ENCODE measurements at regions not wholly inside any gene's neighbourhood (a gene's known extent, or its start where the extent isn't known, plus 50 kb on each side); places are given as distances from the start of the nearest gene placed in this dataset.
"Not testable (repeated sequence)": the region's sequence is repeated elsewhere in the genome, so short reads cannot be mapped to it uniquely, and the experiment has no call there.

DNA sequence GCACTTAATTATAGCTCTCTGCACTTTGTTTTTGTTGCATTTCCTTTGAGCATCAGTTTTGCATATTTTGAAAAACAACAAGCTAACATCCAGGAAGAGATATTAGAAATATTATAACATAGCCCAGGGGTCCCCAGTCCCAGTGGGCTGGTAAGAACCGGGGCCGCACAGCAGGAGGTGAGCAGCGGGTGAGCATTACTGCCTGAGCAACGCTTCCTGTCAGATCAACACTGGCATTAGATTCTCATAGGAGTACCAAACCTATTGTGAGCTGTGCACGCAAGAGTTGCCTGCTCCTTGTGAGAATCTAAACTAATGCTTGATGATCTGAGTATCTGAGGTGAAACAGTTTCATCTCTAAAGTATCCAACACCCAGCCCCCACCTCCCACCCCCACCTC, 675.9 kb upstream of the ZNF608 start:
- no peak for DNase-seq (ENCODE audit: low read depth in 4 of 4, low spot score in 3 of 4)

DNA sequence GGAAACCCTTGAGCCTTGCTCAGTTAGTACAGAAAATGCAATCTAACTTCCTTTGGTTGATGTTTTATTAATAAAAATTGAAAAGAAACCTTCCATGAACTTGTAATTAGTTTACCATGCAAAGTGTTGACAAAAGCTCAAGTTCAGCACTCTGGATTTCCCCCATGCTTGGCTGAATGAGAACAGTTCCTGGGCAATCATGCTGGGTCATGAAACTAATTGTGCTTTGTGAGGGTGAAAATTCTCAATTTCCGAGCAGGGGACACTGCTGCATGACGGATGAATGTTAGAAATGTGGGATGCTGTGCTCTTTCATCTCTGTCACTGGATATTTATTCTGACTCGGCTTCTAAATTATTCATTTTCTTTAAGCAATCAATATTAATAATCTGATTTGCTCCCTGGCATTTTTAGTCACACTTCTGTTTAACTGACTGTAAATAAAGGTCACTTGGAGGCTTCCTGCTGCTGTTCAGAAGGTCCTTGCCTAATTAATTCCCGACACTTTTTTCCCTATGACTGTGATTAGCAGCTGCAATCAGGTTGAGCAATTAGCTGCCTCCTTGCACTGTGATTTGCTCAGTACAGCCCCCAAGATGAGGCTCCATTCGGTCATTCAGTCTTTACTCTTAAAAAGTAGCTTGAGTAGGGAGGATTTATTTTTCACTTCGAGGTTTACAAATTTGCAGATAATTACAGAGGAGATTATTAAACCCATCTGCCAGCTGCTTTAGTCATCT, 678.1 kb upstream of the ZNF608 start:
- peak; percentile 16 to 47 (median 30) for DNase-seq (ENCODE audit: low read depth in 4 of 4, low spot score in 3 of 4)

DNA sequence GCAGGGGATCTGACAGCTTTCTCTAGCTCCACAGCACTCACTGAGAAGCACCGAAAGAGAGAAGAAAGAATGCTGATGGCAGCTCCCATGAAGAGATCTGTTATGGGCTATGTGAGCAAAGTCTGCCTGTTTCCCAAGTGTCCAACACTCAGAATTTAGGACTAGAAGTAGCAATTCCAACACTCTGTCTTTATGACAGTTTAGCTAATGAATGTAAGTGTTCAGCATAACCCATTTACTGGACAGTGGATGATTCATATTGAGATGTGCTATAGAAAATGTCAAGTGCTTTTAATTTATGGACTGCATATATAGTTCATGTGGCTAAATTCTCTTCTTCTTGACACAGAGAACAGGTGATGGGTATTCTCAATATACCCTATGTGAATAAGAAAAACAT, 683.1 kb upstream of the ZNF608 start:
- DNase-seq (ENCODE audit: low read depth in 4 of 4, low spot score in 3 of 4), result no peak

DNA sequence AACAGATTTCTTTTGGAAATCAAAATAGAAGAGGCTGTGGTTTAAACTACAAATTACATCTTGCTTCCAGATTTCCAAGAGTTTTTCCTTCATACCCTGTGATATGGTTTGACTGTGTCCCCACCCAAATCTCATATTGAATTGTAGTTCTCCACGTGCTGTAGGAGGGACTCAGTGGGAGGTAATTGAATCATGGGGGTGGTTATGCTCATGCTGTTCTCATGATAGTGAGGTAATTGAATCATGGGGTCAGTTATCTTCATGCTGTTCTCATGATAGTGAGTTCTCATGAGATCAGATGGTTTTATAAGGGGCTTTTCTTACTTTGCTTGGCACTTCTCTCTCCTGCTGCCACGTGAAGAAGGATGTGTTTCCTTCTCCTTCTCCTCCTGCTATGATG, 687.0 kb upstream of the ZNF608 start:
- no peak for DNase-seq (ENCODE audit: low read depth in 4 of 4, low spot score in 3 of 4)

DNA sequence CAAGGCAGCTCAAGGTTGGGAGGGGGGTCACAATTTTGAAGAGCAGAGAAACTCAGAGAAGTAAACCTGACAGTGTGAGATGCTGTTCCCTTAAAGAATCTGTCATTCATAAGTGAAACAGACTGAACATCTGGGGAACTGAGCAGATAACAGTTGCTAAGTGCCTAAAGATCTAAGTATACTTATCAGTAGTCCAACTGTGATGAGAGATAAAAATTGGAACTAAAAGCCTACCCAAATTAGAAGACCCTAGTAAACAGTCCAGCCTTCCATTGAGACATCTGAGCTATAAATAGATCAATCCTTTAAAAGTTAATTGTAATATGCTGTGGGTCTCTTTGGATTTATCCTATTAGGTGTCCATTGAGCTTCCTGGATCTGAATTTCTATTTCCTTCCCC, 692.8 kb upstream of the ZNF608 start:
- DNase-seq (ENCODE audit: low read depth in 4 of 4, low spot score in 3 of 4), result no peak

DNA sequence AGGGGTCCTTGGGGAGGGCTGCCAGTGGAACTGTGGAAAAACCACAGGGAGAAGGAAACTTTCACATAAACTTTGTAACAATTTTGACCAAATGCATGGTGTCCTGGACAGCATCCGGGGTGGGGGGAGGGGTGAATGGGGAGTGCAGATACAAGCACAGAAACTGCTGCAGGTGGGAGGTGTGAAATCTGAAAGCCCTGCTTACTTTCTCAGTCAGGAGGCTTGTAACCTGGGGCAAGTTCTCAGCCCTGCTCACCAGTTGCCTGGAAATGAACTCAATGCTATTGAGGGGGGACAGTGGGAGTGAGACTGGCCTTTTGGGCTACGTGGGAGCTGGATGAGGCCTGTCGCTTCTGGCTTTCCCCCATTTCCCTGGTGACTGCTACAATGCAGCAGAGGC, 694.5 kb upstream of the ZNF608 start:
- DNase-seq (ENCODE audit: low read depth in 4 of 4, low spot score in 3 of 4), result no peak

DNA sequence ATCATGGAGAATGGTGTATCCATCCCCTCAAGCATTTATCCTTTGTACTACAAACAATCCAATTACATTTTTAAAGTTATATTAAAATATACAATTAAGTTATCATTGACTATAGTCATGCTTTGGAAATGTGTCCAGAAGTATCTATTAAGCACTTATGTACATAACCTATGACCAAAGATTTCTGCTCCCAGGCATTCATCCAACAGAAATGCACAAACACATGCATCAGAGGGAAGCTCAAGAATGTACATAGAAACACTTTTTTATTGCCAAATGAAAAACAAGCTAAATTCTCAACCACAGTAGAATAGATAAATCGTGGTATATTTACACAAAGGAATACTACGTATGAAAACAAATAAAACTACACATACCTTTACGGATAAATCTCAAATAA, 700.5 kb upstream of the ZNF608 start:
- no peak for DNase-seq (ENCODE audit: low read depth in 4 of 4, low spot score in 3 of 4)

DNA sequence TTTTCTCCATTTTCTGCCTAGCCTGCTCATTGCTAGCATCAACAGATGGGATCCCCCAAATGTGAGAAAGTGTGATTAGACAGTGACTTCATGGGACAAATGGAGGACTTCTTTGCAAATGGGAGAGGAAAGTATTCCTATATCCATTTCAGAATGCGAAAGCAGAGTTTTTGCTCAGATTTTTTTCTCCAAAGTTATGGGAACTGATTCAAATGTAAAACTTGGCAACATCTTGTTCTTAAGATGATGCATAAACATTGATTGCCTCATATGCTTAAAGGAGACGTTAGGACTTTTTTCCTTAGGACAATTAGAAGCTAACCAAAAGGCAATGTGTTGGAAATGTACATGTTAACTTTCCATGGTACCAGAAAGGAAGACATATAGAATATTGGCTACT, 704.3 kb upstream of the ZNF608 start:
- DNase-seq (ENCODE audit: low read depth in 4 of 4, low spot score in 3 of 4), result no peak

DNA sequence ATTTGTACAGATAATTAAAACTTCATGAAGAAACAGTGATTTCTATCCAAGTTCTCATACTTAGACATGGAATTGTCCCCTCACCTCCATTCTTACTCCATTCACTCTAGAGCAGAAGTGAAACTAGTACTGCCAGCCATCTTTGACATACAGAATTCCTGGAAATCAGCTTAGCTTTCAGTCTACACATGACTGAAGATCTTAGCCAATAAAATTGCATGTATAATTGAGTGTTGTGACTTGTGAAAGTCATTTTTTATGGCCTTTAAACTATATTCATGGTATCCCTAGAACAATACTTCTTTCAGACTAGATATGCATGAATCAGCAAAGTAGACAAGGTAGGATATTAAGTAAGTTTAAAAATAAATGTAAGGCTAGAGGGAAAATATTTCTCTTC, 705.2 kb upstream of the ZNF608 start:
- DNase-seq (ENCODE audit: low read depth in 4 of 4, low spot score in 3 of 4), result no peak

DNA sequence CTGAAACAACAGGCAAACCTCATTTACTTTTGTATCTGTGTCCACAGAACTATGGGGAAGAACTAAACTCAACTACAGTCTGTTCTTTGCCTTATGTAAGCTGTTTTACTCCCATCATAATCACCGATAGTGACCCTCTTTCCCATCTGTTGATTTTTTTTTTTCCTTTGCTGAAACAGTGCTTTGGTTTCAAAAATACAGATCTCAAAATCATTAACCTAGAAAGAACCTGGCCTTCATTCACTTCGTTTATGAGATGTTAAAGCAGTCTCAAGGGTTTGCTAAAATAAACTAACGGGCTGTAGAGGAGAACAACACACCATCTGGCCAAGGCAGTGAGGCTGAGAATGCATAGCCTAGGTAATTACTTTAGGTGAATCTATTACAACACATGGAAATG, 706.6 kb upstream of the ZNF608 start:
- DNase-seq (ENCODE audit: low read depth in 4 of 4, low spot score in 3 of 4), result no peak

DNA sequence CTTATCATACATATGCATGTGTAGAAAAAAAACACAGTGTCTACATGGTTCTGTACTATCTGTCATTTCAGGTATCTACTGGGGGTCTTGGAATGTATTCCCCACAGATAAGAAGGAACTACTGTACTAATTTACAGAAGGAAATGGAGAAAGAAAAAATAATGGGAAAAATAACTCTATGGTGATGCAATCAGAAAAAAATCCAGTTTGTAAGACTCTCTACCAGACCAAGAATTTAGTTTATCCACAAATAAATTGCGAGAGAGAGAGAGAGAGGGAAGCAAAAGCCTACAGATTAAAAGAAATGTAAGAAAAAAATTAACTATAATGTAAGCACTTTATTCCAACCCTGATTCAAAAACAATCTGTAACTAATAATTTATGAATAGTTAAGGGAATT, 708.6 kb upstream of the ZNF608 start:
- no peak for DNase-seq (ENCODE audit: low read depth in 4 of 4, low spot score in 3 of 4)

DNA sequence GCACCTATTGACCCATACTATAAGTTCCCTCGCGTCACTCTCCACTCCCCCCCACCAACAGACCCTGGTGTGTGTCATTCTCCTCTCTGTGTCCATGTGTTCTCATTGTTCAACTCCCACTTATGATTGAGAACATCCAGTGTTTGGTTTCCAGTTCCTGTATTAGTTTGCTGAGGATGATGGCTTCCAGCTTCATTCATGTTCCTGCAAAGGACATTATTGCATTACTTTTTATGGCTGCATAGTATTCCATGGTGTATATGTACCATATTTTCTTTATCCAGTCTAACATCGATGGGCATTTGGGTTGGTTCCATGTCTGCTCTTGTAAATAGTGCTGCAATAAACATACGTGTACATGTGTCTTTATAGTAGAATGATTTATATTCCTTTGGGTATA, 709.6 kb upstream of the ZNF608 start:
- not testable (repeated sequence) for DNase-seq (ENCODE audit: low read depth in 4 of 4, low spot score in 3 of 4)

DNA sequence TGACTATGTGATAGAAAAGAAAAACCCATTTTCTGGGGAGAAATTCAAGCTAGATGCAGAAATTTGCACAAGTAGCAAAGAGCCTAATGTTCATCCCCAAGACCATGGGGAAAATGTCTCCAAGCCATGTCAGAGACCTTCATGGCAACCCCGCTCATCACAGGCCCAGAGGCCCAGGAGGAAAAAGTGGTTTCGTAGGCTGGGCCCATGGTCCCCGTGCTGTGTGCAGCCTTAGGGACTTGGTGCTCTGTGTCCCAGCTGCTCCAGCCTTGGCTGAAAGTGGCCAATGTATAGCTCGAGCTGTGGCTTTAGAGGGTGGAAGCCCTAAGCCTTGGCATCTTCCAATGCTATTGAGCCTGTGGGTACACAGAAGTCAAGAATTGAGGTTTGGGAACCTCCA, 711.2 kb upstream of the ZNF608 start:
- DNase-seq (ENCODE audit: low read depth in 4 of 4, low spot score in 3 of 4), result no peak

DNA sequence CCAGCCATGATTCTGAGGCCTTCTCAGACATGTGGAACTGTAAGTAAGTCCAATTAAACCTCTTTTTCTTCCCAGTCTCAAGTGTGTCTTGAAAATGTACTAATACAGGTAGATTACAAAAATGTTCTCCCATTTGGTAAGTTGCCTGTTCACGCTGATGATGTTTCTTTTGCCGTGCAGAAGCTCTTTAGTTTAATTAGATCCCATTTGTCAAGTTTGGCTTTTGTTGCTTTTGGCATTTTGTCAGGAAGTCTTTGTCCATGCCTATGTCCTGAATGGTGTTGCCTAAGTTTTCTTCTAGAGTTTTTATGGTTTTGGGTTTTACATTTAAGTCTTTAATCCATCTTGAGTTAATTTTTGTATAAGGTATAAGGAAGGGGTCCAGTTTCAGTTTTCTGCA, 712.5 kb upstream of the ZNF608 start:
- not testable (repeated sequence) for DNase-seq (ENCODE audit: low read depth in 4 of 4, low spot score in 3 of 4)

DNA sequence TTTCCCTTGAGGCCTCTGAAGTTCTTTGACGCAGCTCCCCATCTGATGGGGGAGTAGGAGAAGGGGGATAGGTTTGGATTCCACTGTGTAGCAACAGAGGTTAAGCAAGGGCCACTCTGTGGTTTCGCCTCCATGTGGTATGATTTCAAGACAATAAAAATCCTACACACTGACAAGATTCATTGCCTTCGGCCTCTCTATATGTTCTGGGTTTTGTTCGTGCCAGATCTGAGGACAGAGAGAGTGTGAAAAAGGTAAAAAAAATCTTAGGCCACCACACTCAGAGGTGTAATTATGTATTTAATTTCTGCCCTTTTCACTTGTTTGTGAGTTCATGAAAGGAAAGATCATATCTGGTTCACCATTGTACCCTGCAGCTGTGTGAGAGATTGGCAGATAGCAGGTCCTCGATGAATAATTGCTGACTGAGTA, 715.2 kb upstream of the ZNF608 start:
- no peak for DNase-seq (ENCODE audit: low read depth in 4 of 4, low spot score in 3 of 4)

DNA sequence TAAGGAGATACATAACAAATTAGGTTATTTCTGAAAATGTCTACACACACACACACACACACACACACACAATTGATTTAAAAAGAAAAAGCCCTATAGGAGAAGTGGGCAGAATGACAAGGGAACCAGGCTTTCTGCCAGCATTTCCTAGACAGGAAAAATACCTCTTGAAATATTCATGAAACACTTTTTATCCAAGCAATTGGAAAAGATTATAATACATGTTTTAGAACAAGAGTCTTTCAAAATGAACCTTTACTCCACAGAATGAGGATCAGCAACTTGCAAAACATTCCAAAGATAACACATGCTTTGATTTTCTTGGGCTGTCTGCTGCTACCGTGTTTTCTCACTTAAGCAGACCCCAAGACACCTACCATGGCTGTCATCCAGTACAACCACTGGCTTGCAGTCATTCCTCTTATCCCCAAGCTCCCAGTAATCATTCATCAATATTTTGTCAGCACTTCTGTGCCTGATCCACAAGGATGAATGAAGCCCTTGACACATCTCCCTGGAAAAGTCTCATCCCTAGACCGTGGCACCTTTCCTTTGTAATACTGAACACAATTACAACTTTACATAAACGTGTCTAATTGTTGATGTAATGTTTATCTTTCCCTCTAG, 717.1 kb upstream of the ZNF608 start:
- no peak for DNase-seq (ENCODE audit: low read depth in 4 of 4, low spot score in 3 of 4)

DNA sequence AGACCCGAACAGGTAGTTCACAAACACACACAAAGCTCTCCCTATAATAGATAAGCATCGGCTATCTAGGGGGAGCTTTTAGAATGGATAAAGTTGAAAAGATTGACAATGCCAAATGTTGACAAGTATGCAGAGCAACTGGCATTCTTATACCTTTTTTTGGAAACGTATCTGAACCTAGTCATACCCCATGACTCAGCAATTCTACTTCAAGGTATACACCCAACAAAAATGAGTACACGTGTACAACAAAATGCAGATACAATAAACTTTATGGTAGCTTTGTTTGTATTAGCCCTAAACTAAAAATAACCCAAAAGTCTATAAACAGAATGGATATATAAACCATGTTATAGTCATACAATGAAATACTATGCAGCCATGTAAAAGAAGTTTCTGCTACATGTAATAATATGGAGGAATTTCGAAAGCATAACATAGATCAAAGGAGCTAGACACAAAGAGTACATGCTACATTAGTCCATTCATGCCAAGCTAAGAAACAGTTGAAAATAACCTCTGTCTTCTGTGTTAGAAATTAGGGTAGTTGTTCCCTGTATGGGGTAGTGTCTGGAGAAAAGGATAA, 718.5 kb upstream of the ZNF608 start:
- no peak for DNase-seq (ENCODE audit: low read depth in 4 of 4, low spot score in 3 of 4)

DNA sequence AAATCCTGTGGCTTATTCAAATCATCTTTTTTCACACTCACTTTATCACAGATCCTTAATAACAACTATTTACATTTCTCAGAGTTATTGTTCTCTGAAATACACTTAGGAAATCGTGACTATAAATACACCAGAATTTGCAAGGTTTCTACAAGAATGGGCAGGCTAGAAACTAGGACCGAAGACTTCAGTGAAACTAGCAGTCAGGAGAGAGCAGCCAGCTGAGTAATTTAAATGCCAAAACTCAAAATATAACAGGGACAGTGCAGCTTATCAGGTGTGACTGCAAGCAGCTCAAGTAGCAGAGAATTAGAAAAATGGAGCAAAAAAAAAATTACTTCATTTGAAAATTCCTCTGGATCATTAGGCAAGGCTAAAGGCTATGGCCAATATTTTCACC, 719.3 kb upstream of the ZNF608 start:
- no peak for DNase-seq (ENCODE audit: low read depth in 4 of 4, low spot score in 3 of 4)

DNA sequence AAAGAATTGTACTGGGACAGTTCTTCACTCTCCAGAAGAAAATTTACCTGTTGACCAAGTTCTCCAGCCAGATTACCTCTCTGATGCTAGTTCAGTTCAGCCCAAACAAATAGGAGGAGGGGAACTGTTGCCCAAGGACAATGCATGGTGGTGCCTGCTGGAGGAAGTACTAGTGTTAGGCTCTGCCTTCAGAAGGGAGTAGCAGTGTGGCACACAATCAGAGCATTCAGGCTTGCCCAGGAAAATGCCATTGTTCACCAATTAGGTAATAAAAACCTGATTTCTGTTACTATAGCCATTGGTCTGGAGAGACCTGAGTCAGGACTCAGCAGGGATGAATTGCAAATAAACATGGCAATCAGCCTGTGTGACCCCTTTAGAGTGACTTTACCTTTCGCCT, 720.8 kb upstream of the ZNF608 start:
- no peak for DNase-seq (ENCODE audit: low read depth in 4 of 4, low spot score in 3 of 4)

DNA sequence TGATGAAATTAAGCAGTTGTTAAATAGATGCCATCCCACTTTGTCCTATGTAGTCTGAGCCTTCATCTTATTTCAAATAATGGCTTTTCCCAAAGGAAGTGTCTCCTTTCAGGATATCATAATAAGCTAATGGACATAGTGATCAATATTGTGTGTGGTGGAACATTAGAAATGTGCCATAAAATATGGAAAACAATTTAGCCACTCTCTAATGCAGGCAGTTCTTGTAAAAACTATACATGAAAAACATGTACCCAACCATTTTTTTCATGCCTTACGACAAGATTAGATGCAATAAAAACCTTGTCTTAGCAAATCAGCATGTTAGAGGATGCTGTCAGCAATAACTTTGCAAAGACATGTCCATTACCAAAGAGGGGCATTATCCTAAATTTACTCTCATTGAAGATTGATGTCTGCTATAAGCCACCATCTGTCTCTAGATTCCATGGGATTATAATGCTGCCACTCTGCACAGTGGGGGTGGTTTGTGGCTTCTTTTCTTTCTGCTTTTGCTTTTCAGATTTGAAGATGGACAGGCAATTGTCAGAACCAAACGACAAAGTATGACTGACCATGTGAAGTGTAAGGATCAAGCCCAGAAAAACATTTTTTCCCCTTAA, 724.0 kb upstream of the ZNF608 start:
- no peak for DNase-seq (ENCODE audit: low read depth in 4 of 4, low spot score in 3 of 4)

DNA sequence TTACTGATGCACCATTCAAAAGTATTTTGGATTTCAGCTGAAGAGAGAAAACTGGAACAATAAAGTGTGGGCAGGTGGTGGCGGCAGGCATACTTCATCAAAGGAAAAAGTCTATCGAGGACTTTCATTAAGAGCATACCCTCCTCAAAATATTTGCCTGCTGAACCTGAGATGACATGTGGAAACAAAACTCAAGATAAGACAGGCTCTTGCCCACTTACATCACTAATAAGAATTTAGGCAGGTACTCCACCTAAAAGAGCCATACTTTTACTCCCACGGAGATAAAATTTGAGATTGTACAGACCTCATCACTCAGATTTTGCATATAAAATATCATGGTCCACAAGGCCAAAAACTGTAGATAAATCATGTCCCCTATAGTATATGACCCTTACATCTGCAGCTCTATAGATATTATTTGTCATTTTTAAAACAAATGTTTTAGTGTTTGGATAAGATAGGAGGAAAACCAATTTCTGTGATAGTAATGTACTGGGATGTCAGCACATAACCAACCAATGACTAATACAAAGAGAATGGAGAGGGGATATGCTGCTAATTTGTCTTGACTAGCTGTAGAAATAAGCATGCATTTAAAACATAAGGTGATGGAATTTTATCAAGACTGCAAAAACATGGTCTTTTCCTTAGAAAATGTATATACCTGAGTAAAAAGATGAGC, 730.6 kb upstream of the ZNF608 start:
- no peak for DNase-seq (ENCODE audit: low read depth in 4 of 4, low spot score in 3 of 4)
